Neutrophil (primary cell): ENCODE measurements at regions not wholly inside any gene's neighbourhood (a gene's known extent, or its start where the extent isn't known, plus 50 kb on each side); places are given as distances from the start of the nearest gene placed in this dataset.

ENCODE experiments used
- H3K27ac ChIP-seq: fragments of 200-600 bp; sonication (generic); 2 replicates; pipeline ENCODE4 v1.5.1; 2016; ENCODE audit warnings: mild to moderate bottlenecking, moderate library complexity
- H3K27me3 ChIP-seq: fragments of 200-600 bp; sonication (generic); 2 replicates; pipeline ENCODE4 v1.6.0; 2016; ENCODE audit warnings: mild to moderate bottlenecking
- H3K36me3 ChIP-seq: fragments of 200-600 bp; sonication (generic); 2 replicates; pipeline ENCODE4 v1.5.1; 2017
- H3K4me1 ChIP-seq, 2 experiments: fragments of 200-600 bp in 1 of 2; sonication (generic) in 1 of 2; 1 replicate in 1 of 2; 2 replicates in 1 of 2; pipeline versions ENCODE4 v1.5.1 to v1.6.1; 2013 to 2016; ENCODE audit warnings: low read depth in 1 of 2, low read length in 1 of 2, mild to moderate bottlenecking in 1 of 2, moderate library complexity in 1 of 2; ENCODE audit not compliant: control insufficient read depth in 1 of 2, insufficient read depth in 1 of 2
- H3K4me3 ChIP-seq, 2 experiments: fragments of 200-600 bp in 1 of 2; sonication (generic) in 1 of 2; 1 replicate in 1 of 2; 2 replicates in 1 of 2; pipeline ENCODE4 v1.5.1; 2013 to 2016; ENCODE audit warnings: low read depth in 1 of 2, low read length in 1 of 2, mild to moderate bottlenecking in 1 of 2, moderate library complexity in 1 of 2
- H3K9me3 ChIP-seq: fragments of 200-600 bp; sonication (generic); 2 replicates; pipeline ENCODE4 v1.5.1; 2016
- TF ChIP-seq, protein P1 (sequence below): fragments of 200-600 bp; sonication (generic); IDR thresholded peaks from 2 replicates; pipeline ENCODE4 v1.5.1; 2016; ENCODE audit warnings: antibody characterized with exemption

DNA sequence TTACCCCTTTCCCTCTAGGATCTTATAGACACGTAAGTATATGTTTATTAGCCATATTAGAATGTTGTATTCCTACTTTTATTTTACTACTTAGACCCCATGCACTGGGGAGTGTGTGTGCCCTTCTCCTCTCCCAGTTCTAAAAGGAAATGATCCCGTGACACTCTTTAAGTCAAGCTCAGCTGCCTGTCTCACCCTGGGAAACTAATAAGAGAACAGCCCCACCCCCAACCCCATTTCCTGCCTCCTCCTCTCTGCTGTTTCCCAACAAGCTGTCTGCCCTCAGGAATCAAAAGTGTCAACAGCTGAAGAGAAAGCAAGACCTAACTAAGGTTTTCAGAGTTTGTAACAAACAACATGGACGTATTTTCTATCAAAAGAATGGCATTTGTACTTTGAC, 92.6 kb upstream of the VAV3 start:
- TF ChIP-seq, protein P1, sequence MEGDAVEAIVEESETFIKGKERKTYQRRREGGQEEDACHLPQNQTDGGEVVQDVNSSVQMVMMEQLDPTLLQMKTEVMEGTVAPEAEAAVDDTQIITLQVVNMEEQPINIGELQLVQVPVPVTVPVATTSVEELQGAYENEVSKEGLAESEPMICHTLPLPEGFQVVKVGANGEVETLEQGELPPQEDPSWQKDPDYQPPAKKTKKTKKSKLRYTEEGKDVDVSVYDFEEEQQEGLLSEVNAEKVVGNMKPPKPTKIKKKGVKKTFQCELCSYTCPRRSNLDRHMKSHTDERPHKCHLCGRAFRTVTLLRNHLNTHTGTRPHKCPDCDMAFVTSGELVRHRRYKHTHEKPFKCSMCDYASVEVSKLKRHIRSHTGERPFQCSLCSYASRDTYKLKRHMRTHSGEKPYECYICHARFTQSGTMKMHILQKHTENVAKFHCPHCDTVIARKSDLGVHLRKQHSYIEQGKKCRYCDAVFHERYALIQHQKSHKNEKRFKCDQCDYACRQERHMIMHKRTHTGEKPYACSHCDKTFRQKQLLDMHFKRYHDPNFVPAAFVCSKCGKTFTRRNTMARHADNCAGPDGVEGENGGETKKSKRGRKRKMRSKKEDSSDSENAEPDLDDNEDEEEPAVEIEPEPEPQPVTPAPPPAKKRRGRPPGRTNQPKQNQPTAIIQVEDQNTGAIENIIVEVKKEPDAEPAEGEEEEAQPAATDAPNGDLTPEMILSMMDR = no peak
- H3K27me3 ChIP-seq = no peaks in the 10 kb centered on the region
- H3K9me3 ChIP-seq = no peaks in the 10 kb centered on the region
- H3K4me3 ChIP-seq = no peak overlapping the region
- peaks cover 35 to 45% of the 10 kb centered on the region in 2 experiments for H3K4me1 ChIP-seq
- peak overlapping the region; percentile 50 for H3K27ac ChIP-seq
- no peaks in the 10 kb centered on the region for H3K36me3 ChIP-seq

DNA sequence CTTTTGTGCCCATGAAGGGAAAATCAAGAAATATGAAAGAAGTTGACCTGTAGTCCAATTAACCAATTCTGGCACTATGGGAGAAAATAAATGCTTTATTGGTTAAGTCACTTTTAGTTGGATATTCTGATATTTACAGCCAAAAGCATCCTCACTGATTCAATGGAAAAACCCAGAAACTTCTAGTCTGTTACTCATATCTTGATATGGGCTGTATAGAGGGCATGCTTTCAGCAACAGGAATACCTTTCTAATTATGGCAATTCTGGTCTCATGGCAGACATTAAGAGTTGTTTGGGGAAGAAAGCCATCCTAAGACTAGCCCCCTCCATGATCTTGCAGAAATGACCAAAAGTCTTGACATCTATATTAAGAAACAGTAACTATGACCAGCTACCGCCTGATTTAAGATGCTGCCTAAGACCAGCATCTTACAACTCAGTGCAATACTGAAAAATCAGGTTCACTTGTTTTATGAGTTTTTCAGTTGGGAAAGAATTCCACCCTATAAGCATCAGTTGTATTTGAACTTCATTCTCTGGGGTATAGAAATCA, 91.5 kb upstream of the VAV3 start:
- Histone ChIP-seq H3K27me3 (no peaks in the 10 kb centered on the region), H3K4me1 (peaks cover 46 to 55% of the 10 kb centered on the region in 2 experiments), H3K36me3 (no peaks in the 10 kb centered on the region), H3K4me3 (no peak overlapping the region), H3K9me3 (no peaks in the 10 kb centered on the region), H3K27ac (no peak overlapping the region)
- TF ChIP-seq, protein P1 = no peak

DNA sequence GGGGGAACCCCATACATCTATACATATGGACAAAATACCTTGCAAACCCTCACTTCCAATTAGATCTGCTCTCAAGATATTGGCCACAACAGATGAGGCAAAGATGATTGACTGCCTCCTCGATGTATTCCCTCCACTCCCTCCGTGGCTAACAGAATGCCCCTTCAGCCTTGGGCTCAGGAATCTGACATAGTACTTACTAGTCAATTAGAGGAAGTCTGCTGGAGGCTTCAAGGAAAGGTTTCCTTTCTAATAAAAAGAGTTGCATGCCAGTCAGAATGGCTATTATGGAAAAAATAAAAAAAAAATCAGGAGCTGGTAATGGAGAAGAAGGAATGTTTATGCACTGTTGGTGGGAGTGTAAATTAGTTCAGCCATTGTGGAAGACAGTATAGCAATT, 90.4 kb upstream of the VAV3 start:
- Histone ChIP-seq H3K9me3 (no peaks in the 10 kb centered on the region), H3K4me1 (peaks cover 57 to 66% of the 10 kb centered on the region in 2 experiments), H3K27ac (no peak overlapping the region), H3K27me3 (no peaks in the 10 kb centered on the region), H3K36me3 (no peaks in the 10 kb centered on the region), H3K4me3 (no peak overlapping the region)
- TF ChIP-seq, protein P1 = no peak

DNA sequence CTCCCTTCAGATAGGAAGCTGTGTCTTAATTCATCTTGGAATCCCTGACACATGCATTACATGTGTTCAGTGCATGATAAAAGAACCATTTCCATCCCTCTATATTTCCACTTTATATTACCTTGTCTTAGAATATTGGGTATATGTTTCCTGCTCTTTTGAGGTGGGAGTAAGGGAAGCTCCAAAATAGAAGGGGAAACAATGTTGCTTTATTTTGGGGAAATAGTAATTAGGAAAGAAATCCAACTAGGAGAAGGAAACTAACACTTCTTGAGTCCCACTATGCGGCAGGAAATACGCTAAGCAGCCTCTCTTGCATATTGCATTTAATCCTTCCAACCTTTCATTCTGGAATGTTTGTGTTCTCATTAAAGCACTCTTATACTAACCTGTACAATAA, 89.4 kb upstream of the VAV3 start:
- H3K9me3 ChIP-seq = no peaks in the 10 kb centered on the region
- H3K36me3 ChIP-seq = no peaks in the 10 kb centered on the region
- H3K4me3 ChIP-seq = no peak overlapping the region
- no peaks in the 10 kb centered on the region for H3K27me3 ChIP-seq
- peaks cover 67 to 76% of the 10 kb centered on the region in 2 experiments for H3K4me1 ChIP-seq
- TF ChIP-seq, protein P1 = no peak
- peak overlapping the region; percentile 0 for H3K27ac ChIP-seq

DNA sequence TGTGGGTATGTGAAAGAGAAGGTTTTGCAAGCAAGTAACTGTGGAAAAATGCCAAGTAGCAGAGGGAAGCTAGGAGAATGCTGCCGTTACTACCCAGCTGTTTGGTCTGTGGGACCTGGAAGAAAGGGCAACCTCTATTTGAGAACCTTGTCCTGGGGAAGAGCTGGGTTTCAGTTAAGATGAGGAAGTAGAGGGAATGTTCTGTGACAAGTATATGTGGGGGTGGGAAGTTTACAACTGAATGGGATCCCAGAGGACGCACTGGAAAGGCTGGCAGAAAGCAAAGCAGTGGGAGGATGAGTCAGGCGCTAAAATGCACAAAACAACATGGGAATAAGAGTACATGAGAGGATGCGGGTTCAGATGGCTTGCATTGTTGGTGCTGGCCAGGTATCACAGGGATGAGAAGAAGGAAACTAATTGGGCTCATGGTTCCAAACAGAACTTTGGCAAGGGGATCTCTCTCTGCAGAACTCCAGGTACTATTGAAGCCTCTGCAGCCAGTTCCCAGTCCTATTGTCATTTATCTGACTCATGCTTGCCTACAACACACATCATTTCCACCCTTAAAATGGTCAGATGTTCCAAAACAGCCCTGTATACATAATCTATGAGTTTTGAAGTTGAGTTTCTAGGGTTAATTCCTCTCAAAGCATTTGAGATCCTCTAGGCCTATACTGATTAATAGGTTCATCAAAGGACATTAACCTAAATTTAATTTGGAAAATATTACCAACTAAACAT, 88.5 kb upstream of the VAV3 start:
- peak overlapping the region in 1 of 2 experiments; percentile 9 for H3K4me3 ChIP-seq

More for the DNA sequence above, 88.5 kb upstream of the VAV3 start:
- TF ChIP-seq, protein P1 = no peak
- no peaks in the 10 kb centered on the region for H3K9me3 ChIP-seq
- no peaks in the 10 kb centered on the region for H3K27me3 ChIP-seq
- H3K27ac ChIP-seq = peak overlapping the region; percentile 38
- H3K36me3 ChIP-seq = no peaks in the 10 kb centered on the region
- peaks cover 76 to 85% of the 10 kb centered on the region in 2 experiments for H3K4me1 ChIP-seq
